H1 (cell line): ENCODE measurements at regions not wholly inside any gene's neighbourhood (a gene's known extent, or its start where the extent isn't known, plus 50 kb on each side); places are given as distances from the start of the nearest gene placed in this dataset.

Experiments used
- CBX8 ChIP-seq: fragments of 300-800, 300-1000 bp; sonication (generic); IDR thresholded peaks from 2 replicates; pipeline ENCODE4 v1.7.1; 2016; ENCODE audit warnings: low read depth, low read length, borderline replicate concordance
- FOSL1 ChIP-seq: IDR thresholded peaks from 2 replicates; pipeline ENCODE4 v1.6.1; 2011; ENCODE audit warnings: mild to moderate bottlenecking, low read depth, low read length, moderate library complexity; ENCODE audit not compliant: insufficient read depth
- GABPA ChIP-seq: IDR thresholded peaks from 2 replicates; pipeline ENCODE4 v1.6.1; 2011; ENCODE audit warnings: mild to moderate bottlenecking, low read length, moderate library complexity, borderline replicate concordance; ENCODE audit not compliant: insufficient read depth
- KDM5A ChIP-seq: fragments of 200-600 bp; IDR thresholded peaks from 2 replicates; pipeline ENCODE4 v1.7.1; 2012; ENCODE audit warnings: mild to moderate bottlenecking, low read length, inconsistent platforms, mixed read lengths
- SRF ChIP-seq: IDR thresholded peaks from 2 replicates; pipeline ENCODE4 v1.6.1; 2011; ENCODE audit warnings: mild to moderate bottlenecking, low read depth, low read length, moderate library complexity
- TF ChIP-seq, protein P1 (sequence below): fragments of 300-600 bp; sonication (generic); IDR thresholded peaks from 2 replicates; pipeline ENCODE4 v1.7.1; 2012; ENCODE audit warnings: low read length, moderate library complexity, mild to moderate bottlenecking, inconsistent platforms; ENCODE audit not compliant: insufficient replicate concordance
- TF ChIP-seq, protein P2 (sequence below): IDR thresholded peaks from 2 replicates; pipeline ENCODE4 v1.6.1; 2012; ENCODE audit warnings: inconsistent platforms
- TF ChIP-seq, protein P3 (sequence below): IDR thresholded peaks from 2 replicates; pipeline ENCODE4 v1.6.1; 2012; ENCODE audit warnings: inconsistent platforms

DNA sequence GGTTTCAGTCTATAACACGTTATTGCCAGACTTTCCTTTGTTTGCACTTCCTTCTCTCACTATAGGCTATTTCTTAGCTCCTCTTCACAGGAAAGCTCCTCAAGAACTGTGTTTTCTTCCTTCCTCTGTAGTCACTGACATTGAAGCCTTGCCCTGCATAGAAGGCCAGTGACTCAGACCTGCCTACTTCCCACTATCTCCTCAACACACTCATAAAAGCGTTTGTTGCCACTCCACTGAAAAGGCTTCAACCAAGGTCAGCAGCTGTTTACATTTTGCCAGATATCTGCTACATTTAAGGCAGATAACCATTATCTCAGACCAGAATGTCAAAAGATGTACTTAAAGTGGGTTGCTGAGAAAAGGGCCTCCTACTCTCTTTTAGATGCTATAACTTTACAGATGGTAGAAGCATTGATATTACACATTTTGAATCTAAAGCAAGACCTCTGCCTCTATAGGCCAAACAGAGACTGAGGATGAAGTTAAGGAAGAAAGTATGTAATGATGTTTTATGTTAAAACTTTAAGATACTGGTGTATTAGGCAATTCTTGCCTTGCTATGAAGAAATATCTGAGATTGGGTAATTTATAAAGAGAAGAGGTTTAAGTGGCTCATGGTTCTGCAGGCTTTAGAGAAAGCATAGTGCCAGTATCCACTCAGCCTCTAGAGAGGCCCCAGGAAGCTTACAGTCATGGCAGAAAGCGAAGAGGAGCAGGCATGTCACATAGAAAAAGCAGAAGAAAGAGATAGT, 233.3 kb upstream of the FLRT2 start (continued):
- TF ChIP-seq, protein P1, sequence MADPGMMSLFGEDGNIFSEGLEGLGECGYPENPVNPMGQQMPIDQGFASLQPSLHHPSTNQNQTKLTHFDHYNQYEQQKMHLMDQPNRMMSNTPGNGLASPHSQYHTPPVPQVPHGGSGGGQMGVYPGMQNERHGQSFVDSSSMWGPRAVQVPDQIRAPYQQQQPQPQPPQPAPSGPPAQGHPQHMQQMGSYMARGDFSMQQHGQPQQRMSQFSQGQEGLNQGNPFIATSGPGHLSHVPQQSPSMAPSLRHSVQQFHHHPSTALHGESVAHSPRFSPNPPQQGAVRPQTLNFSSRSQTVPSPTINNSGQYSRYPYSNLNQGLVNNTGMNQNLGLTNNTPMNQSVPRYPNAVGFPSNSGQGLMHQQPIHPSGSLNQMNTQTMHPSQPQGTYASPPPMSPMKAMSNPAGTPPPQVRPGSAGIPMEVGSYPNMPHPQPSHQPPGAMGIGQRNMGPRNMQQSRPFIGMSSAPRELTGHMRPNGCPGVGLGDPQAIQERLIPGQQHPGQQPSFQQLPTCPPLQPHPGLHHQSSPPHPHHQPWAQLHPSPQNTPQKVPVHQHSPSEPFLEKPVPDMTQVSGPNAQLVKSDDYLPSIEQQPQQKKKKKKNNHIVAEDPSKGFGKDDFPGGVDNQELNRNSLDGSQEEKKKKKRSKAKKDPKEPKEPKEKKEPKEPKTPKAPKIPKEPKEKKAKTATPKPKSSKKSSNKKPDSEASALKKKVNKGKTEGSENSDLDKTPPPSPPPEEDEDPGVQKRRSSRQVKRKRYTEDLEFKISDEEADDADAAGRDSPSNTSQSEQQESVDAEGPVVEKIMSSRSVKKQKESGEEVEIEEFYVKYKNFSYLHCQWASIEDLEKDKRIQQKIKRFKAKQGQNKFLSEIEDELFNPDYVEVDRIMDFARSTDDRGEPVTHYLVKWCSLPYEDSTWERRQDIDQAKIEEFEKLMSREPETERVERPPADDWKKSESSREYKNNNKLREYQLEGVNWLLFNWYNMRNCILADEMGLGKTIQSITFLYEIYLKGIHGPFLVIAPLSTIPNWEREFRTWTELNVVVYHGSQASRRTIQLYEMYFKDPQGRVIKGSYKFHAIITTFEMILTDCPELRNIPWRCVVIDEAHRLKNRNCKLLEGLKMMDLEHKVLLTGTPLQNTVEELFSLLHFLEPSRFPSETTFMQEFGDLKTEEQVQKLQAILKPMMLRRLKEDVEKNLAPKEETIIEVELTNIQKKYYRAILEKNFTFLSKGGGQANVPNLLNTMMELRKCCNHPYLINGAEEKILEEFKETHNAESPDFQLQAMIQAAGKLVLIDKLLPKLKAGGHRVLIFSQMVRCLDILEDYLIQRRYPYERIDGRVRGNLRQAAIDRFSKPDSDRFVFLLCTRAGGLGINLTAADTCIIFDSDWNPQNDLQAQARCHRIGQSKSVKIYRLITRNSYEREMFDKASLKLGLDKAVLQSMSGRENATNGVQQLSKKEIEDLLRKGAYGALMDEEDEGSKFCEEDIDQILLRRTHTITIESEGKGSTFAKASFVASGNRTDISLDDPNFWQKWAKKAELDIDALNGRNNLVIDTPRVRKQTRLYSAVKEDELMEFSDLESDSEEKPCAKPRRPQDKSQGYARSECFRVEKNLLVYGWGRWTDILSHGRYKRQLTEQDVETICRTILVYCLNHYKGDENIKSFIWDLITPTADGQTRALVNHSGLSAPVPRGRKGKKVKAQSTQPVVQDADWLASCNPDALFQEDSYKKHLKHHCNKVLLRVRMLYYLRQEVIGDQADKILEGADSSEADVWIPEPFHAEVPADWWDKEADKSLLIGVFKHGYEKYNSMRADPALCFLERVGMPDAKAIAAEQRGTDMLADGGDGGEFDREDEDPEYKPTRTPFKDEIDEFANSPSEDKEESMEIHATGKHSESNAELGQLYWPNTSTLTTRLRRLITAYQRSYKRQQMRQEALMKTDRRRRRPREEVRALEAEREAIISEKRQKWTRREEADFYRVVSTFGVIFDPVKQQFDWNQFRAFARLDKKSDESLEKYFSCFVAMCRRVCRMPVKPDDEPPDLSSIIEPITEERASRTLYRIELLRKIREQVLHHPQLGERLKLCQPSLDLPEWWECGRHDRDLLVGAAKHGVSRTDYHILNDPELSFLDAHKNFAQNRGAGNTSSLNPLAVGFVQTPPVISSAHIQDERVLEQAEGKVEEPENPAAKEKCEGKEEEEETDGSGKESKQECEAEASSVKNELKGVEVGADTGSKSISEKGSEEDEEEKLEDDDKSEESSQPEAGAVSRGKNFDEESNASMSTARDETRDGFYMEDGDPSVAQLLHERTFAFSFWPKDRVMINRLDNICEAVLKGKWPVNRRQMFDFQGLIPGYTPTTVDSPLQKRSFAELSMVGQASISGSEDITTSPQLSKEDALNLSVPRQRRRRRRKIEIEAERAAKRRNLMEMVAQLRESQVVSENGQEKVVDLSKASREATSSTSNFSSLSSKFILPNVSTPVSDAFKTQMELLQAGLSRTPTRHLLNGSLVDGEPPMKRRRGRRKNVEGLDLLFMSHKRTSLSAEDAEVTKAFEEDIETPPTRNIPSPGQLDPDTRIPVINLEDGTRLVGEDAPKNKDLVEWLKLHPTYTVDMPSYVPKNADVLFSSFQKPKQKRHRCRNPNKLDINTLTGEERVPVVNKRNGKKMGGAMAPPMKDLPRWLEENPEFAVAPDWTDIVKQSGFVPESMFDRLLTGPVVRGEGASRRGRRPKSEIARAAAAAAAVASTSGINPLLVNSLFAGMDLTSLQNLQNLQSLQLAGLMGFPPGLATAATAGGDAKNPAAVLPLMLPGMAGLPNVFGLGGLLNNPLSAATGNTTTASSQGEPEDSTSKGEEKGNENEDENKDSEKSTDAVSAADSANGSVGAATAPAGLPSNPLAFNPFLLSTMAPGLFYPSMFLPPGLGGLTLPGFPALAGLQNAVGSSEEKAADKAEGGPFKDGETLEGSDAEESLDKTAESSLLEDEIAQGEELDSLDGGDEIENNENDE = no peak
- no peak for TF ChIP-seq KDM5A
- no peak for TF ChIP-seq CBX8
- TF ChIP-seq, protein P2, sequence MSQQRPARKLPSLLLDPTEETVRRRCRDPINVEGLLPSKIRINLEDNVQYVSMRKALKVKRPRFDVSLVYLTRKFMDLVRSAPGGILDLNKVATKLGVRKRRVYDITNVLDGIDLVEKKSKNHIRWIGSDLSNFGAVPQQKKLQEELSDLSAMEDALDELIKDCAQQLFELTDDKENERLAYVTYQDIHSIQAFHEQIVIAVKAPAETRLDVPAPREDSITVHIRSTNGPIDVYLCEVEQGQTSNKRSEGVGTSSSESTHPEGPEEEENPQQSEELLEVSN = no peak
- no peak for TF ChIP-seq SRF
- TF ChIP-seq GABPA = no peak
- TF ChIP-seq FOSL1 = no peak
- TF ChIP-seq, protein P3, sequence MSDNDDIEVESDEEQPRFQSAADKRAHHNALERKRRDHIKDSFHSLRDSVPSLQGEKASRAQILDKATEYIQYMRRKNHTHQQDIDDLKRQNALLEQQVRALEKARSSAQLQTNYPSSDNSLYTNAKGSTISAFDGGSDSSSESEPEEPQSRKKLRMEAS = no peak
- TF ChIP-seq, all 59 proteins: peak for 0
